ENCODE measurements at regions not wholly inside any gene's neighbourhood (a gene's known extent, or its start where the extent isn't known, plus 50 kb on each side); places are given as distances from the start of the nearest gene placed in this dataset.

- no peak for DNase-seq (ENCODE audit: low spot score)
These were observed 528.8 kb downstream of the IRX1 start for GRCh38 chr5:4124221-4124970.

- DNase-seq (ENCODE audit: low spot score), result no peak
These were observed 533.4 kb downstream of the IRX1 start for GRCh38 chr5:4128994-4129393.

GRCh38 chr5:4129523-4129922 lies 533.9 kb downstream of the IRX1 start:
- no peak for DNase-seq (ENCODE audit: low spot score)

- no peak for DNase-seq (ENCODE audit: low spot score)
These were observed 535.2 kb downstream of the IRX1 start for GRCh38 chr5:4130819-4131218.

GRCh38 chr5:4137781-4138180 lies 542.1 kb downstream of the IRX1 start:
- DNase-seq (ENCODE audit: low spot score), result no peak

GRCh38 chr5:4142842-4143241 lies 547.2 kb downstream of the IRX1 start:
- DNase-seq (ENCODE audit: low spot score), result no peak

GRCh38 chr5:4144411-4145007 lies 548.9 kb downstream of the IRX1 start:
- no peak for DNase-seq (ENCODE audit: low spot score)

GRCh38 chr5:4145511-4145910 lies 549.9 kb downstream of the IRX1 start:
- DNase-seq (ENCODE audit: low spot score), result no peak

- no peak for DNase-seq (ENCODE audit: low spot score)
These were observed 552.4 kb downstream of the IRX1 start for GRCh38 chr5:4148009-4148408.

- DNase-seq (ENCODE audit: low spot score), result no peak
These were observed 554.4 kb downstream of the IRX1 start for GRCh38 chr5:4150067-4150466.

GRCh38 chr5:4156153-4156552 lies 560.5 kb downstream of the IRX1 start:
- DNase-seq (ENCODE audit: low spot score), result no peak

- DNase-seq (ENCODE audit: low spot score), result no peak
These were observed 561.3 kb downstream of the IRX1 start for GRCh38 chr5:4156889-4157288.

- DNase-seq (ENCODE audit: low spot score), result no peak
These were observed 563.3 kb downstream of the IRX1 start for GRCh38 chr5:4158750-4159447.

GRCh38 chr5:4159681-4160080 lies 564.0 kb downstream of the IRX1 start:
- no peak for DNase-seq (ENCODE audit: low spot score)

- no peak for DNase-seq (ENCODE audit: low spot score)
These were observed 568.5 kb downstream of the IRX1 start for GRCh38 chr5:4164167-4164566.

GRCh38 chr5:4180703-4181102 lies 585.1 kb downstream of the IRX1 start:
- DNase-seq (ENCODE audit: low spot score), result no peak

- no peak for DNase-seq (ENCODE audit: low spot score)
These were observed 586.5 kb downstream of the IRX1 start for GRCh38 chr5:4182144-4182543.

GRCh38 chr5:4185127-4185526 lies 589.5 kb downstream of the IRX1 start:
- DNase-seq (ENCODE audit: low spot score), result no peak

- DNase-seq (ENCODE audit: low spot score), result no peak
These were observed 593.1 kb downstream of the IRX1 start for GRCh38 chr5:4188704-4189103.

- no peak for DNase-seq (ENCODE audit: low spot score)
These were observed 593.7 kb downstream of the IRX1 start for GRCh38 chr5:4189317-4189716.

- no peak for DNase-seq (ENCODE audit: low spot score)
These were observed 595.4 kb downstream of the IRX1 start for GRCh38 chr5:4191041-4191440.

- no peak for DNase-seq (ENCODE audit: low spot score)
These were observed 596.1 kb downstream of the IRX1 start for GRCh38 chr5:4191703-4192102.

- DNase-seq (ENCODE audit: low spot score), result no peak
These were observed 596.5 kb downstream of the IRX1 start for GRCh38 chr5:4192111-4192510.

All from kidney capillary endothelial cell (primary cell).